IMR-90 (cell line): ENCODE measurements at regions not wholly inside any gene's neighbourhood (a gene's known extent, or its start where the extent isn't known, plus 50 kb on each side); places are given as distances from the start of the nearest gene placed in this dataset.

Experiments used
- ATAC-seq: fragments of 200-7000 bp; cut with Tn5 transposase; 2 replicates; pipeline ENCODE4 v1.9.1; 2020; ENCODE audit warnings: low read depth, mild to moderate bottlenecking, moderate library complexity
- BruUV-seq: library from RNA; stranded (reverse); fragments of 400-500 nt; replicated peaks from 2 replicates; lab custom pipeline; 2021; lab: Mats Ljungman, UMichigan
- CTCF ChIA-PET: fragments of 300-600 bp; formaldehyde crosslinking; extraction: SDS; loops from one replicate; lab custom pipeline; 2021; ENCODE audit warnings: antibody characterized with exemption; lab: Yijun Ruan, JAX
- POLR2A ChIA-PET: fragments of 300-600 bp; sonication (Branson Sonifier 250); formaldehyde crosslinking; loops from one replicate; lab custom pipeline; 2022; ENCODE audit warnings: antibody characterized with exemption; ENCODE audit not compliant: unreplicated experiment; lab: Charles Lee
- DNase-seq: peaks from one replicate; pipeline ENCODE4 v3.0.0; 2013
- H2AFZ ChIP-seq: replicated peaks from 2 replicates; pipeline ENCODE3; 2013; ENCODE audit warnings: low read length, mild to moderate bottlenecking; ENCODE audit not compliant: poor library complexity
- H2AK5ac ChIP-seq: 2 replicates; pipeline ENCODE4 v1.6.1; 2013; ENCODE audit warnings: low read depth, low read length, inconsistent platforms
- H2AK9ac ChIP-seq: replicated peaks from 2 replicates; pipeline ENCODE3; 2013; ENCODE audit warnings: mild to moderate bottlenecking, low read depth, low read length, moderate library complexity; ENCODE audit not compliant: poor library complexity
- H2BK120ac ChIP-seq: 2 replicates; pipeline ENCODE4 v1.6.1; 2013; ENCODE audit warnings: low read depth, low read length, inconsistent platforms
- H2BK15ac ChIP-seq: 3 replicates; pipeline ENCODE4 v1.6.1; 2013; ENCODE audit warnings: low read depth, low read length, inconsistent platforms
- H2BK20ac ChIP-seq: 2 replicates; pipeline ENCODE4 v1.6.1; 2013; ENCODE audit warnings: low read depth, mild to moderate bottlenecking, inconsistent platforms, low read length, moderate library complexity
- H2BK5ac ChIP-seq: 2 replicates; pipeline ENCODE4 v1.6.1; 2013; ENCODE audit warnings: mild to moderate bottlenecking, low read depth, low read length, inconsistent platforms; ENCODE audit not compliant: poor library complexity, severe bottlenecking
- H3K14ac ChIP-seq: replicated peaks from 2 replicates; pipeline ENCODE4 v1.6.1; 2013; ENCODE audit warnings: low read depth, low read length, inconsistent platforms
- H3K18ac ChIP-seq: 2 replicates; pipeline ENCODE4 v1.6.1; 2013; ENCODE audit warnings: low read depth, low read length, control low read depth
- H3K23ac ChIP-seq: 2 replicates; pipeline ENCODE4 v1.6.1; 2013; ENCODE audit warnings: low read depth, low read length, inconsistent platforms
- H3K27ac ChIP-seq: 2 replicates; pipeline ENCODE4 v1.5.1; 2013; ENCODE audit warnings: mild to moderate bottlenecking, control low read depth, low read length; ENCODE audit not compliant: insufficient read depth
- H3K27me3 ChIP-seq: 2 replicates; pipeline ENCODE4 v1.6.1; 2013; ENCODE audit warnings: low read length; ENCODE audit not compliant: control insufficient read depth, insufficient read depth
- H3K36me3 ChIP-seq: 2 replicates; pipeline ENCODE4 v1.6.1; 2013; ENCODE audit warnings: low read length, mixed read lengths; ENCODE audit not compliant: control insufficient read depth, insufficient read depth
- H3K4ac ChIP-seq: 2 replicates; pipeline ENCODE4 v1.6.1; 2013; ENCODE audit warnings: low read depth, low read length, inconsistent platforms
- H3K4me1 ChIP-seq: 2 replicates; pipeline ENCODE4 v1.6.1; 2013; ENCODE audit warnings: low read length, mixed read lengths; ENCODE audit not compliant: control insufficient read depth, insufficient read depth
- H3K4me2 ChIP-seq: 2 replicates; pipeline ENCODE4 v1.6.1; 2013; ENCODE audit warnings: low read depth, mild to moderate bottlenecking, control low read depth, low read length, moderate library complexity
- H3K4me3 ChIP-seq: 2 replicates; pipeline ENCODE4 v1.5.1; 2013; ENCODE audit warnings: low read depth, mild to moderate bottlenecking, control low read depth, low read length, moderate library complexity; ENCODE audit not compliant: insufficient read depth
- H3K56ac ChIP-seq: 2 replicates; pipeline ENCODE4 v1.6.1; 2013; ENCODE audit warnings: low read length, inconsistent platforms; ENCODE audit not compliant: insufficient read depth; ENCODE audit errors: extremely low read depth
- H3K79me1 ChIP-seq, 2 experiments: 2 replicates each; pipeline ENCODE4 v1.6.1; 2013; ENCODE audit warnings: low read length in 2 of 2, inconsistent platforms in 1 of 2, low read depth in 1 of 2
- H3K9ac ChIP-seq: 2 replicates; pipeline ENCODE4 v1.6.1; 2013; ENCODE audit warnings: low read depth, low read length, control low read depth
- H3K9me1 ChIP-seq: 2 replicates; pipeline ENCODE4 v1.6.1; 2013; ENCODE audit warnings: low read length, inconsistent platforms; ENCODE audit not compliant: insufficient read depth
- H3K9me3 ChIP-seq: 2 replicates; pipeline ENCODE4 v1.6.1; 2013; ENCODE audit warnings: low read length; ENCODE audit not compliant: control insufficient read depth, insufficient read depth
- H4K20me1 ChIP-seq: 2 replicates; pipeline ENCODE4 v1.6.1; 2013; ENCODE audit warnings: low read length, inconsistent platforms; ENCODE audit not compliant: insufficient read depth
- H4K5ac ChIP-seq: 2 replicates; pipeline ENCODE4 v1.6.1; 2013; ENCODE audit warnings: mild to moderate bottlenecking, low read depth, low read length, control low read depth
- H4K8ac ChIP-seq, 2 experiments: 2 replicates each; pipeline ENCODE4 v1.6.1; 2013; ENCODE audit warnings: low read depth in 2 of 2, low read length in 2 of 2, control low read depth in 1 of 2, inconsistent platforms in 1 of 2
- H4K91ac ChIP-seq: 2 replicates; pipeline ENCODE4 v1.6.1; 2013; ENCODE audit warnings: low read depth, low read length, inconsistent platforms; ENCODE audit not compliant: insufficient read depth
- BHLHE40 ChIP-seq: fragments of 150-350 bp; IDR thresholded peaks from 2 replicates; pipeline ENCODE4 v1.6.1; 2016; ENCODE audit warnings: mild to moderate bottlenecking, low read depth, low read length
- CEBPB ChIP-seq: IDR thresholded peaks from 2 replicates; pipeline ENCODE4 v1.6.1; 2012; ENCODE audit warnings: low read depth, low read length, improper control_type of control experiment
- CHD1 ChIP-seq: IDR thresholded peaks from 2 replicates; pipeline ENCODE4 v1.6.1; 2012; ENCODE audit warnings: low read depth, low read length, improper control_type of control experiment
- ELK1 ChIP-seq: fragments of 150-350 bp; IDR thresholded peaks from 2 replicates; pipeline ENCODE4 v1.6.1; 2016; ENCODE audit warnings: low read depth, mild to moderate bottlenecking, low read length, moderate library complexity, borderline replicate concordance
- FOS ChIP-seq: fragments of 150-350 bp; IDR thresholded peaks from 2 replicates; pipeline ENCODE4 v1.6.1; 2016; ENCODE audit warnings: low read depth, low read length
- MAFK ChIP-seq: IDR thresholded peaks from 2 replicates; pipeline ENCODE4 v1.6.1; 2012; ENCODE audit warnings: low read depth, low read length, improper control_type of control experiment
- MAZ ChIP-seq: IDR thresholded peaks from 2 replicates; pipeline ENCODE4 v1.6.1; 2012; ENCODE audit warnings: low read depth, mild to moderate bottlenecking, low read length, improper control_type of control experiment, moderate library complexity, borderline replicate concordance
- MXI1 ChIP-seq: IDR thresholded peaks from 2 replicates; pipeline ENCODE4 v1.6.1; 2012; ENCODE audit warnings: low read depth, mild to moderate bottlenecking, low read length, moderate library complexity, borderline replicate concordance
- NFE2L2 ChIP-seq: fragments of 150-350 bp; IDR thresholded peaks from 2 replicates; pipeline ENCODE4 v1.6.1; 2016; ENCODE audit warnings: low read depth, mild to moderate bottlenecking, low read length
- POLR2A ChIP-seq: IDR thresholded peaks from 2 replicates; pipeline ENCODE4 v1.6.1; 2012; ENCODE audit warnings: mild to moderate bottlenecking, low read depth, low read length
- RAD21 ChIP-seq: IDR thresholded peaks from 2 replicates; pipeline ENCODE4 v1.6.1; 2012; ENCODE audit warnings: low read length, improper control_type of control experiment
- RCOR1 ChIP-seq: IDR thresholded peaks from 2 replicates; pipeline ENCODE4 v1.6.1; 2012; ENCODE audit warnings: mild to moderate bottlenecking, low read length, improper control_type of control experiment; ENCODE audit not compliant: insufficient replicate concordance
- RFX5 ChIP-seq: IDR thresholded peaks from 2 replicates; pipeline ENCODE4 v1.8.0; 2012; ENCODE audit warnings: low read depth, mild to moderate bottlenecking, low read length, moderate library complexity
- SMC3 ChIP-seq: fragments of 150-350 bp; IDR thresholded peaks from 2 replicates; pipeline ENCODE4 v1.6.1; 2016; ENCODE audit warnings: low read depth, mild to moderate bottlenecking, antibody characterized with exemption, low read length, moderate library complexity
- WGBS, 2 experiments: methylation state at CpG; one replicate each; pipeline versions ENCODE4 v1.1.5 to v1.1.7; 2013; ENCODE audit warnings: missing lambda C conversion rate in 2 of 2; ENCODE audit not compliant: insufficient read length in 1 of 2; ENCODE audit errors: extremely low coverage in 2 of 2; 5-methylcytosine and 5-hydroxymethylcytosine counted together
- dilution Hi-C: fragments of 300-500 bp; cut with HindIII; formaldehyde crosslinking; loops from one replicate; pipeline ENCODE4 v1.14.3; 2018; ENCODE audit warnings: low sequenced_read_pairs; ENCODE audit not compliant: unreplicated experiment
- in situ Hi-C: fragments of 300-500 bp; cut with MboI; formaldehyde crosslinking; loops from 3 replicates; pipeline ENCODE4 v1.14.3; 2019; ENCODE audit warnings: low sequenced_read_pairs, inconsistent platforms, mixed read lengths
- intact Hi-C: fragments of 100-400 bp; cut with micrococcal nuclease; formaldehyde crosslinking; loops from 2 replicates; pipeline ENCODE4 v1.10.0; 2022
- TF ChIP-seq, protein P1 (sequence below): fragments of 150-350 bp; IDR thresholded peaks from 2 replicates; pipeline ENCODE4 v1.6.1; 2017; ENCODE audit warnings: mild to moderate bottlenecking, antibody characterized with exemption, low read length, low read depth
- TF ChIP-seq, protein P2 (sequence below): conservative IDR thresholded peaks from 2 replicates; pipeline ENCODE4 v1.5.1; 2012; ENCODE audit warnings: mild to moderate bottlenecking, low read depth, low read length, improper control_type of control experiment

DNA sequence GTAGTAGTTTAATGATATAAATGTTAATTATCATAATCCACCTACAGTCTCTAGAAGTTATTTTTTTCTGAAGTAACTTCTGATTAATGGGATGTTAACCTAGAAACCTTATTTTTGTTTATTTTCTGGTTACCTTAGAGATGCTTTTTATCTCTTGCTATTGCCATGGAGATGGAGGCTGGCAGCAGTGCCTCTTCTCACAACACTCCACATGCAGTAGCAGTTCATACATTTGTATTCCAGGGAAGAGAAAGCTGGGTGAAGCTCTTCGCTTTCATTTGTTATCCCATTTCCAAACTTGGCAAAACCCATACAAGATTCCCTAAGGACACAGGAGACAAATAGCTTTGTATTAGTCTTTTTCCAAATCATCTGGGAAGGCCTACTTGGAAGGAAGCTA is 1794.1 kb upstream of the LRRTM1 start:
- H2BK5ac ChIP-seq: no peak overlapping the region
- CTCF ChIA-PET: interaction anchor here (0.6 kb wide), 1 partner anchor 84 kb away, joined by 3 read pairs; no protein-coding TSS in a partner anchor

More for the DNA sequence above, 1794.1 kb upstream of the LRRTM1 start:
- BruUV-seq: no TSS peak
- no peak for ATAC-seq
- Histone ChIP-seq H2AK5ac (no peak overlapping the region), H3K27me3 (no peaks in the 10 kb centered on the region), H2AK9ac (no peak overlapping the region), H3K9ac (no peak overlapping the region), H3K27ac (no peak overlapping the region), H2BK20ac (no peak overlapping the region), H4K8ac (no peak overlapping the region), H3K4me2 (no peak overlapping the region), H3K4ac (no peak overlapping the region), H3K4me1 (no peaks in the 10 kb centered on the region), H3K18ac (no peak overlapping the region), H2BK120ac (no peak overlapping the region), H3K14ac (no peak overlapping the region), H3K36me3 (no peaks in the 10 kb centered on the region), H2AFZ (no peak overlapping the region), H3K9me1 (no peaks in the 10 kb centered on the region), H4K20me1 (no peaks in the 10 kb centered on the region), H3K9me3 (no peaks in the 10 kb centered on the region; the same call in 1 of the 2 replicates), H3K4me3 (no peak overlapping the region), H3K56ac (no peak overlapping the region), H3K23ac (no peak overlapping the region), H4K91ac (no peak overlapping the region), H3K79me1 (no peaks in the 10 kb centered on the region), H2BK15ac (no peak overlapping the region), H4K5ac (no peak overlapping the region)
- TF ChIP-seq MAZ (no peak), NFE2L2 (no peak), POLR2A (no peak), RCOR1 (no peak), MAFK (no peak), CEBPB (no peak), BHLHE40 (no peak), RAD21 (no peak), RFX5 (no peak), FOS (no peak), CHD1 (no peak), ELK1 (no peak), SMC3 (no peak), MXI1 (no peak)
- TF ChIP-seq, protein P1, sequence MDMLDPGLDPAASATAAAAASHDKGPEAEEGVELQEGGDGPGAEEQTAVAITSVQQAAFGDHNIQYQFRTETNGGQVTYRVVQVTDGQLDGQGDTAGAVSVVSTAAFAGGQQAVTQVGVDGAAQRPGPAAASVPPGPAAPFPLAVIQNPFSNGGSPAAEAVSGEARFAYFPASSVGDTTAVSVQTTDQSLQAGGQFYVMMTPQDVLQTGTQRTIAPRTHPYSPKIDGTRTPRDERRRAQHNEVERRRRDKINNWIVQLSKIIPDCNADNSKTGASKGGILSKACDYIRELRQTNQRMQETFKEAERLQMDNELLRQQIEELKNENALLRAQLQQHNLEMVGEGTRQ: no peak
- TF ChIP-seq, protein P2, sequence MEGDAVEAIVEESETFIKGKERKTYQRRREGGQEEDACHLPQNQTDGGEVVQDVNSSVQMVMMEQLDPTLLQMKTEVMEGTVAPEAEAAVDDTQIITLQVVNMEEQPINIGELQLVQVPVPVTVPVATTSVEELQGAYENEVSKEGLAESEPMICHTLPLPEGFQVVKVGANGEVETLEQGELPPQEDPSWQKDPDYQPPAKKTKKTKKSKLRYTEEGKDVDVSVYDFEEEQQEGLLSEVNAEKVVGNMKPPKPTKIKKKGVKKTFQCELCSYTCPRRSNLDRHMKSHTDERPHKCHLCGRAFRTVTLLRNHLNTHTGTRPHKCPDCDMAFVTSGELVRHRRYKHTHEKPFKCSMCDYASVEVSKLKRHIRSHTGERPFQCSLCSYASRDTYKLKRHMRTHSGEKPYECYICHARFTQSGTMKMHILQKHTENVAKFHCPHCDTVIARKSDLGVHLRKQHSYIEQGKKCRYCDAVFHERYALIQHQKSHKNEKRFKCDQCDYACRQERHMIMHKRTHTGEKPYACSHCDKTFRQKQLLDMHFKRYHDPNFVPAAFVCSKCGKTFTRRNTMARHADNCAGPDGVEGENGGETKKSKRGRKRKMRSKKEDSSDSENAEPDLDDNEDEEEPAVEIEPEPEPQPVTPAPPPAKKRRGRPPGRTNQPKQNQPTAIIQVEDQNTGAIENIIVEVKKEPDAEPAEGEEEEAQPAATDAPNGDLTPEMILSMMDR: no peak
- no peak for DNase-seq
- WGBS, 2 experiments: no CpG with 5 or more reads among the region's 1 CpG
- POLR2A ChIA-PET: no interaction called here
- in situ Hi-C loops: no loop called here
- intact Hi-C loops: no loop called here
- dilution Hi-C loops: no loop called here
